Right hindlimb (tissue), 1 donor: ENCODE measurements at regions not wholly inside any gene's neighbourhood (a gene's known extent, or its start where the extent isn't known, plus 50 kb on each side); places are given as distances from the start of the nearest gene placed in this dataset.
"Not testable (repeated sequence)": the region's sequence is repeated elsewhere in the genome, so short reads cannot be mapped to it uniquely, and the experiment has no call there.

Experiments used
- DNase-seq: peaks from one replicate; pipeline ENCODE4 v3.0.0-alpha.2; 2018

- DNase-seq: no peak
Measured at GRCh38 chrX:109880629-109881028, 122.3 kb upstream of the TMEM164 start.

GRCh38 chrX:109886122-109886761 lies 116.7 kb upstream of the TMEM164 start:
- DNase-seq: no peak

GRCh38 chrX:109889289-109890006 lies 113.5 kb upstream of the TMEM164 start:
- no peak for DNase-seq

DNA sequence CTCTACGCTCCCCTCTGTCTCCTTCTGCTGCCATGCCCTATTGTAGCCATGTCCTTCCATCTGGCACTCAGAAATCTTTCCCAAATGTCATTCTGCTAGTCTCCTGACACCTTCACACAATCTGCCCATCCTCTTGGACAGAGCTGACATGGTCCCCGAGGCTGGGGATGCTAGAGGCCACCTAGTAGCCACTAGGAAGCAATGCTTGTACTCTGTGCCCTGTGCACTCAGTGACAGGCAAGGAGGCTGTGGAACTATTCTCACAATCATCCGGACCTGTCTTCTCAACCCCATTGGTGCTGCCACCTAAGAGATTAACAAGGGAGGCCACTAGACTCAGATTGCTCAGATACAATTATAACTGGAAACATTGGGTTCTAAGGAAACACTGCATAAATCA lies 112.6 kb upstream of the TMEM164 start:
- DNase-seq: no peak

- peak; percentile 28 for DNase-seq
Measured at GRCh38 chrX:109890910-109891502, 111.9 kb upstream of the TMEM164 start.

DNA sequence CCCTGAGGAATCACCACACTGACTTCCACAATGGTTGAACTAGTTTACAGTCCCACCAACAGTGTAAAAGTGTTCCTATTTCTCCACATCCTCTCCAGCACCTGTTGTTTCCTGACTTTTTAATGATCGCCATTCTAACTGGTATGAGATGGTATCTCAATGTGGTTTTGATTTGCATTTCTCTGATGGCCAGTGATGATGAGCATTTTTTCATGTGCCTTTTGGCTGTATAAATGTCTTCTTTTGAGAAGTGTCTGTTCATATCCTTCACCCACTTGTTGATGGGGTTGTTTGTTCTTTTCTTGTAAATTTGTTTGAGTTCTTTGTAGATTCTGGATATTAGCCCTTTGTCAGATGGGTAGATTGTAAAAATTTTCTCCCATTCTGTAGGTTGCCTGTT lies 106.9 kb upstream of the TMEM164 start:
- not testable (repeated sequence) for DNase-seq

DNA sequence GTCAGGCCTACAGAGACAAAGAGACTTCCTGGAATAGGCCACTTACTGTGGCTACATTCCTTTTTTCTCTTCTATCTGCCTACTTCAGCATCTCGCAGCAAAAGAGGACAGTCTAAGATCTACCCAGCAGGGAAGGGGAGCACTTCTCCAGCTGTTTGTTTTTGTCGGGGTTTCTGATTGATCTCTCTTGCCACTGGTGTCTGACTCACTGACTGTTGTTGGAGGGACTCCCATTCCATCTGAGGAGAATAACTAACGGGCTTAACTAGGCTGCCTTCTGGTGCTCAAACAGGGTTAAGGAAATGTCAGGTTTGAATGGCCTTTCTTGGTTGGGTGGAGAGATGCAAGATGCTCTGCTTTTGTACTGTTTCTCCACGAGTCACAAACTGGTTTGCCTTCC lies 100.2 kb upstream of the TMEM164 start:
- no peak for DNase-seq

DNA sequence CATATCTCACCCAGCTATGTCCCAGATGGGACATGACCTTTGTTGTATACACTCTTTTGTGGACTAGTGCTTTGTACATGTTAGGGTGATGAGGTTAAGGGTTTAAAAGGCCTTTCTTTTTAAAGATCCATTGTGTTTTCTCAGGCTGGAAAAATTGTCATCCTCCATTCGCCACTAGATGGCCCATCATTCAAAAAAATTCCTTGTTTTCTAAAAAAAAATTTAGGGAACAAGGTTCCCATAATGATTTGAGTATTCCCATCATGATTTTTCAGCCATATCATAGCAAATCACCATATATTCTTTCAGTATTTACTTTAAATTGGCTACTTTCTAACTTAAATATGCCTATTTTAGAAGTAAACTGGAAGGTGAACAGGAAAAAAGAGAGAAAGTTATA lies 91.9 kb upstream of the TMEM164 start:
- no peak for DNase-seq

DNA sequence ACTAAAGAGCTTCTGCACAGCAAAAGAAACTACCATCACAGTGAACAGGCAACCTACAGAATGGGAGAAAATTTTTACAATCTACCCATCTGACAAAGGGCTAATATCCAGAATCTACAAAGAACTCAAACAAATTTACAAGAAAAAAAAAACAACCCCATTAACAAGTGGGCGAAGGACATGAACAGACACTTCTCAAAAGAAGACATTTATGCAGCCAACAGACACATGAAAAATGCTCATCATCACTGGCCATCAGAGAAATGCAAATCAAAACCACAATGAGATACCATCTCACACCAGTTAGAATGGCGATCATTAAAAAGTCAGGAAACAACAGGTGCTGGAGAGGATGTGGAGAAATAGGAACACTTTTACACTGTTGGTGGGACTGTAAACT lies 89.9 kb upstream of the TMEM164 start:
- DNase-seq: not testable (repeated sequence)

DNA sequence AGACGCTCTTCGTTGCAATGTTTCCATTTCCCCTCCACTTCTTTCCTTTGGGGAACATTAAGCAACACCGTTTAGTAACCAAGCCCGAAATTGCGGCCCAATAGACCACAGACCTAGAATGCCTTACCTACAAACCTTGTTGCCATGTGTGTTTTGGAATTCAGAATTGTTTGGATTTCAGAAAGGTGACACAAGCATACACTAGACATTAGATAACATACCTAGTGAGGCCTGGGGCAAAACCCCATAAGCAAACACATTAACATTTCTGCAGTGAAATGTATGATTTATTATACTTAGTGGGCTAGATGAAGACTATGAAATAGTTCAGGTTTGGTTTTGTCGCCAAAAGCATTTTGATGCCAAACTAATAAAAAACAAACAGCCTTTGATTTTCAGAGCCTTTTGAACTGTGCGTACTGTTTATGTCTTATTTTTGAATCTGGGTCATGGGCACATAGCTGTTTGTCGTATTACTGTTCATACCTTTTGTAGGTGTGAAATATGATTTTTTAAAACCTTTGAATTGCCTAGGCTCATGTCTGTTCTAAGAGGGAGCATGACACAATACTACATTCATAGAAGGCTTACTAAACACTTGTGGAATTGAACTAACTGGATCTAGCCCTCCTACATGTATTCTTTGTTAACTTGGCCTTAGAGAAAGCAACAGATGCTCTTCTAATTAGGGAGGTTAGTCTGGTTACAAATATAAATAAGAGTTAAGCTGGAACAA lies 88.6 kb upstream of the TMEM164 start:
- DNase-seq: no peak

DNA sequence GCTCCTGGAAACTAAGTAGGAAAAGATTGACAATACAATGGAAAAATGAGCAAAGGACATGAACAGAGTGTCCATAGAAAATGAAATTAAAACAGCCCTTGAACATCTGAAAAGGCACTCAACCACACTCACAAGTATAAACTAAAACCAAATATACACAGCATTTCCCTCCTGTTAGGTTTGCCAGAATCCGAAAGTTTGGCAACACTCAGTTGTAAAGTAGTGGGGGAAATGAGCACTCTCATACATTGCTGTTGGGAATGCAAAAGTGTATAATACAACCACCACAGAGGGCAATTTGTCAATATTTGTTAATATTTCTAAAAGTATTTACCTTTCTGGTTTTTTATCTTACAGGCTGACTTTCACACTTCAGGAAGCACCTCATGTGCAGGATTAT lies 84.2 kb upstream of the TMEM164 start:
- DNase-seq: no peak

DNA sequence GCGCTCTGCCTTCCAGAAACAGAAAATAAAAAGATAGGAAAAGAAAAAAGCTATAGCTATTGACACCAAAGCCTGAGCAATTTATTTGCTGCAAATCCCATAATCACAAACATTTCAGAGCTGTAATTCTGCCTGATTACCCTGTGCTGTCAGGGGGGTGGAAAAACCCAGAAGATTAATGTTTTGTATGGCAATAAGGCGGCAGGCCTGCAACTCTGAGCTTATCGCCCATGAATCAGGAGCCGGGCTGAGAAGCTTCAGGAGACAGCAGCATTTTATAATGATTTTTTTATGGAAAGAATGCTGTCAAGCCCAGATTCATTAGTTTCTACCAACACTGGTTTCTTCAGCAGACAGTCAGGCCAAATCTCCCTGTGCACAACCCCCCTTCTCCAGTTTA lies 82.6 kb upstream of the TMEM164 start:
- no peak for DNase-seq

- DNase-seq: no peak
Measured at GRCh38 chrX:109920868-109921267, 82.0 kb upstream of the TMEM164 start.

GRCh38 chrX:109922190-109922589 lies 80.7 kb upstream of the TMEM164 start:
- no peak for DNase-seq

GRCh38 chrX:109925003-109925402 lies 77.9 kb upstream of the TMEM164 start:
- not testable (repeated sequence) for DNase-seq

DNA sequence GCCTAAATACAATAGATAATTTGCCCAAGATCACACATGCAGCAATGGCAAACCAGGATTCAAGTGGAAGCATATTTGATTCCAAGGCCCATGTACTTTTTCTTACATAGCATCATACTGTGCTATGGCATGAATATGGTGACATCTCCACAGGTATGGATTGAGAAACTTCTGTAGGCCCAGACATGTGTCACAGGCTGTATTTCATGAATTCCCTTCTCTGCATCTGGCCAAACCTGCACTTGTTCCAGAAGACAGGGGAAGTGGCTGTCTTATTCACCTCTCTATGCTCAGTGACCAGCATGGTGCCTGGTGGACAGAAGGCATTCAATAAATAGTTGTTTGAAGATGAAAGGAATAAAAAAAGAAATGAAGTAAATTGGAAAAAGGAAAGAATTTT lies 77.3 kb upstream of the TMEM164 start:
- DNase-seq: no peak

DNA sequence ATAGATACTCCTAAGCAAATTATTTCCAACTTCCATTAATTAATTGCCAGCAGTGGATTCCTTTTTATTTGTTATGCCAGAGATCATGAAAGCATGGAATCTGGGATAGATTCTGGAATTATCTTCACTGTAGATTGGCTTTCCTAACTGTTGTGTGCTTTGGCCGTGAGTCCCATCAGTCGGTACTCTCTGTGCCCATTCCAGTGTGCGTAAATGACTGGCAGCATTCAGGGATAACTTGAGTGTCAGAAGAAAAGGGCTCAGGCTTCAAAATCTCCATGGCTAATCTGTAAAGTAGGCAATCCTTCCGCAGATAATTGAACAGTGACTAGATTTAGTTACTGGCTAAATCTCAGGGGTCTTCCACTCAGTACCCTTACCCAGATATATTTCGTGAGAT lies 76.8 kb upstream of the TMEM164 start:
- no peak for DNase-seq

DNA sequence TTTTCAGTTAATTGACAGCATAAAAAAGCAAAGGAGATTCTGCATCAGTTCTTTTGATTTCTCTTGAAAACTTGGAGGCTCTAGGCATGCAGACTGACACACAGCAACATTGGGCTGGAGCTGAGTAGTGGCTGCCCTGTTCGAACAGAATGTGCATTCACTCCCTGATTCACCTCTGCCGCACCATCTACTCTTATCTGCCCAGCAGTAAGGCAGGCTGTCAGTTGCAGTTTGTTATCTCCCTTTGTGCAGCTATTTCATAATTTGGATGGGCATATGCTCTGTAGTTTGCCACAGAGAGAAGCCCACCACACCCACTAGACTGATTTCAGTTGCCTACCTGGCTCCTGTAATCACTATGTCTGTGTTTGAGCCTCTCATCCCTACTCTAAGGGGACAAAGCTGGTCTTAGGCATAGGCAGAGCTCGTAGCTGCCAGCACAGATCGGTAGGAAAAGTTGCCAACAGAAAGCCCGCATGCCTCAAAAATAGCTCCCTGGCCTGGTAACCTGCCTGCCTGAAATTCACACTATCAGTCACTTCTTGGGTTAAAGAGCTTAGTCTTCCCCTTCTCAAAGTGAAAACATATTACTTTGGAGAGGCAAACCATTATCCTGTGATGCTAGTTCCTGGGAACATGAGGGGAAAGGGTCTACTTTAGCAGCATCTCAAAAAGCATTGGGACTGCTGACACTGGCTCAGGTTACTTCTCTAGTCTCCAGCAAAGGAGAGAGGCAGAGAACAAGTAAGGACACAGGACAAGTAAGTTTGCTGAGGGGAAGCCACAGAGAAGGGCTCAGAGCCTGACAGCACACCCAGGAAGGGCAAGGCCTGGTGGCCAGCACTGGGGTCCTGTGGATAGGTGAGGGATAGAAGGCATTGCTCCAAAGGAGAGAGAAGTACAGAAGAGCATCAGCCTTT lies 75.9 kb upstream of the TMEM164 start:
- no peak for DNase-seq

DNA sequence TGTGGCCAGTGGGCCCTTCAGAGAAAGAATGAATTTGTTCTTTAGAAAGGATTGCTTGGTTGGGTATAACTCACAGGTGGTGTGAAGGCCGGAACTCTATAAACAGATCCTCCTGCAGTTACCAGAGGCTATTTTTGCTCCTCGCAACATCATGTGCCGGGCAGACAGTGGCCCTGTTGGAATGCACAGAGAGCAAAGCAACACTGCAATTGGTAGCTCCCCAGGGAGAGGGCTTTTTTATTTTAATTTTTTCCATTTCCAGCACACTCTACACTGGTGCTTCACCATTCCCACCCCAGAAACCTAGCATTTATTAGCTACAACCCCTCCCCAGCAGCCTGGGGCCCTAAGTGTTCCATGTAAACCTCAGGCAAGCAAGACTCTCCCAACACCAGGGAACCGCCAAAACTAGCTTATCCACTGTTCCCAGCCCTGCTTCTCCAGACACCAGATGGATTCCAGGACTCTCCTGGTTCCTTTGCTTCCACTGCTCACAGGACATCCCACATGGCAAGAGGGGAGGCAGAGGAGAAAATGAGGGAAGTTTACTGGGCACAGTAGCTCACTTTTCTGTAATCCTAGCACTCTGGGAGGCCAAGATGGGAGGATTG lies 75.1 kb upstream of the TMEM164 start:
- DNase-seq: no peak

- no peak for DNase-seq
Measured at GRCh38 chrX:109928596-109929335, 74.1 kb upstream of the TMEM164 start.

- DNase-seq: no peak
Measured at GRCh38 chrX:109931677-109932076, 71.2 kb upstream of the TMEM164 start.
